ENCODE measurements at regions not wholly inside any gene's neighbourhood (a gene's known extent, or its start where the extent isn't known, plus 50 kb on each side); places are given as distances from the start of the nearest gene placed in this dataset.

DNA sequence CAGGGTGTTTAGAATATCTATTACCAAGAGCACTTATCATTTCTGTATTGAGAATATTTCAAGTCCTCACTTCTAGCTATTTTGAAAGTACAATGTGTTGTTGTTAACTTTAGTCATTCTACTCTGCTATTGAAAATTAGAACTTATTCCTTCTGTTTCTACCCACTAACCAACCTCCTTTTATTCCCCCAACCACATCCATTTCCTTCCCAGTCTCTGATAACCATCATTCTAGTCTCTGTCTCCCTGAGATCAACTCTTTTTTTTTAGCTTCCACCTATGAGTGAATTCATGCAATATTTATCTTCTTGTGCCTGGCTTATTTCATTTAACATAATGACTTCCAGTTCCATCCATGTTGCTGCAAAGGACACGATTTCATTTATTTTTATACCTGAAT, 290.6 kb upstream of the OR4E1 start:
- Histone ChIP-seq H4K5ac (ENCODE audit: insufficient read length, low read depth, low read length) (no peak overlapping the region), H2BK20ac (ENCODE audit: low read length) (no peak overlapping the region), H3K27me3 (replicated peaks in 1 of 4; ENCODE audit: control insufficient read depth in 3 of 4, extremely low read depth in 1 of 4, insufficient read depth in 3 of 4, low read length in 3 of 4) (no peaks in the 10 kb centered on the region), H4K91ac (replicated peaks; ENCODE audit: insufficient read length, low read length) (no peak overlapping the region), H3K9ac (replicated peaks in 1 of 4; ENCODE audit: extremely low read depth in 1 of 4, low read depth in 3 of 4, low read length in 3 of 4) (no peak overlapping the region), H2AK5ac (ENCODE audit: low read depth, low read length) (no peak overlapping the region), H3K9me3 (ENCODE audit: insufficient read depth in 2 of 2, low read depth in 1 of 2, low read length in 1 of 2) (no peaks in the 10 kb centered on the region), H3K79me2 (ENCODE audit: control insufficient read depth in 1 of 2, insufficient read depth in 2 of 2, low read length in 2 of 2) (no peaks in the 10 kb centered on the region), H3K79me1 (ENCODE audit: low read depth, low read length) (no peaks in the 10 kb centered on the region), H3K23ac (ENCODE audit: insufficient read length) (no peak overlapping the region), H2BK12ac (ENCODE audit: low read depth, low read length) (no peak overlapping the region), H3K14ac (ENCODE audit: insufficient read length) (no peak overlapping the region), H3K56ac (replicated peaks; ENCODE audit: insufficient read length, low read depth, low read length) (peak overlapping the region; percentile 1), H2AFZ (ENCODE audit: low read length) (no peak overlapping the region), H4K20me1 (replicated peaks in 1 of 2; ENCODE audit: control insufficient read depth in 1 of 2, insufficient read depth in 2 of 2, low read length in 2 of 2) (no peaks in the 10 kb centered on the region), H3K4ac (replicated peaks; ENCODE audit: insufficient read length, low read depth, low read length) (no peak overlapping the region), H3K36me3 (ENCODE audit: control insufficient read depth in 2 of 4, insufficient read depth in 4 of 4, low read length in 3 of 4) (no peaks in the 10 kb centered on the region), H2BK15ac (ENCODE audit: low read length) (no peak overlapping the region), H3K4me3 (ENCODE audit: extremely low read depth in 1 of 4, insufficient read depth in 2 of 4, low read depth in 3 of 4, low read length in 4 of 4) (no peak overlapping the region), H3K27ac (ENCODE audit: low read depth, low read length) (no peak overlapping the region), H4K8ac (ENCODE audit: extremely low read depth, insufficient read depth, low read length) (no peak overlapping the region), H3K18ac (ENCODE audit: extremely low read depth, low read length) (no peak overlapping the region), H3K23me2 (ENCODE audit: low read depth, low read length) (no peaks in the 10 kb centered on the region), H3K4me1 (replicated peaks in 1 of 4; ENCODE audit: control insufficient read depth in 3 of 4, insufficient read depth in 4 of 4, low read length in 3 of 4) (no peaks in the 10 kb centered on the region), H2BK5ac (ENCODE audit: low read depth, low read length) (no peak overlapping the region), H3K4me2 (ENCODE audit: insufficient read depth in 1 of 2, low read depth in 2 of 2, low read length in 2 of 2) (no peak overlapping the region), H2BK120ac (replicated peaks; ENCODE audit: low read depth, low read length) (no peak overlapping the region)
- WGBS, 2 experiments (ENCODE audit: extremely low coverage in 1 of 2, insufficient coverage in 1 of 2, insufficient read length in 1 of 2, insufficient replicate concordance in 2 of 2, low coverage in 1 of 2, low lambda C conversion rate in 2 of 2, missing lambda C conversion rate in 1 of 2) = 72% methylated on average over 1 of the region's 1 CpG; no CpG with 5 or more reads in 1 of the 2 experiments
- DNase-seq (ENCODE audit: low read depth in 1 of 2, low spot score in 2 of 2) (no peak), FAIRE-seq (no peak)
- no peak for TF ChIP-seq TCF12 (IDR thresholded peaks at IDR 0.05; ENCODE audit: low read depth, low read length)
- no peak for TF ChIP-seq GABPA (IDR thresholded peaks at IDR 0.05; ENCODE audit: borderline replicate concordance, insufficient read depth, low read length)
- no peak for TF ChIP-seq JUND (IDR thresholded peaks at IDR 0.05; ENCODE audit: low read length)
- TF ChIP-seq EGR1 (IDR thresholded peaks at IDR 0.05; ENCODE audit: borderline replicate concordance, low read depth, low read length) = no peak
- TF ChIP-seq TAF7 (optimal IDR thresholded peaks at IDR 0.05; ENCODE audit: borderline replicate concordance, low read depth, low read length) = no peak
- TF ChIP-seq E2F6 (IDR thresholded peaks at IDR 0.05) = no peak
- no peak for TF ChIP-seq CBX8 (IDR thresholded peaks at IDR 0.05; ENCODE audit: borderline replicate concordance, low read depth, low read length)
- no peak for TF ChIP-seq ZNF274 (IDR thresholded peaks at IDR 0.05; ENCODE audit: borderline replicate concordance, extremely low read depth, low read length)
- ChIA-PET CTCF (ENCODE audit: partially characterized antibody) (interaction anchor here (0.6 to 1.6 kb wide), 10 partner anchors 13 to 159 kb away, joined by 3 to 11 read pairs (median 4); no protein-coding TSS in a partner anchor), POLR2A (ENCODE audit: partially characterized antibody) (no interaction called here)
